GM18909 (cell line): ENCODE measurements at regions not wholly inside any gene's neighbourhood (a gene's known extent, or its start where the extent isn't known, plus 50 kb on each side); places are given as distances from the start of the nearest gene placed in this dataset.
"Not testable (repeated sequence)": the region's sequence is repeated elsewhere in the genome, so short reads cannot be mapped to it uniquely, and the experiment has no call there.

ENCODE experiments used
- ATAC-seq: cut with Tn5 transposase; IDR thresholded peaks from one replicate; pipeline ENCODE4 v1.9.1; 2021; ENCODE audit warnings: mild to moderate bottlenecking; ENCODE audit not compliant: unreplicated experiment, poor library complexity

DNA sequence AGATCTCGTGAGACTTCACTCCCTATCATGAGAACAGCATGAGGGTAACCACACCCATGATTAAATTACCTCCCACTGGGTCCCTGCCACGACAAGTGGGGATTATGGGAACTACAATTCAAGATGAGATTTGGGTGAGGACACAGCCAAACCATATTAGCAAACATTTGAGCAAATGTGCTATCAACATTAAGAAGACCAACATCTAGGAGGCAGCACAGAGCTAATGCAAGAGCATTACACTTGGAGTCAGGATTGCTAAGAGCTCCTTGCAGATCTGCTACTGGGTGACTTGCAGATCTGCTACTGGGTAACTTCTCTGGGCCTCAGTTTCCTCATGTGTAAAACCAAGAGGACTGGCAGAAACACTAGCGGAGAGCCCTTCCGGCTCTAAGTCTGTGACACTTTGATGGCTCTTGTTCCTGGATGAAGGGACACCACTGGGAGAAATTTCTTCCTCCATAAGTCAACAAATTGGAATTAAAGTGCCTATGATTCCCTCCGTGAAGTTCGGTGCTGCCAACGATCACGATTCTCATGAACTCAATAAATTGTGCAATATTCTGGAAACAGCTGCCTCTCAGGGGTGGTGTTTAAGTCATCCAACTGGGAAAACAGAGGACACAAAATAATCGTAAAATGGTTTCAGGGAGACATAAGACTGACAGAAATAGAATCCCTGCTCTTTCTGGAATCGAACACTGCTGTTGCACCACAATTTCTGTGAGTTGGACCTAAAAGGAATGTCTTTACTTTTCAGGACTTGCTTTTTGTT lies 115.8 kb upstream of the ITGB1 start:
- no peak for ATAC-seq

- no peak for ATAC-seq
Measured at GRCh38 chr10:33071857-33072256, 113.8 kb upstream of the ITGB1 start.

DNA sequence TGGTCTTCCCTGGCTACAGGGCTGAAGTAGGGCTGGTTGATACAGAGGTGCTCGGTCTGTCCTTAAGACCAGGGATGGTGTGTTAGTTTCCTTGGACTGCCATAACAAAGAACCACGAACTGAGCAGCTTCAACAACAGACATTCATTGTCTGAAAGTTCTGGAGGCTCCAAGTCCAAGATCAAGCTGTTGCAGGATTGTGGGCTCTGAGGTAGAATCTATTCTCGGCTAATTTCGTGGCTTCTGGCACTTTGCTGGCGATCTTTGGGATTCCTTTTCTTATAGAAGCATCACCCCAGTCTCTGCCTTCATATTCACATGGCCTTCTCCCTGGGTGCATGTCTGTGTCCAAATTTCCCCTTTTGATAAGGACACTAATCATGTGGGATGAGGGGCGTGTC lies 112.1 kb upstream of the ITGB1 start:
- no peak for ATAC-seq

DNA sequence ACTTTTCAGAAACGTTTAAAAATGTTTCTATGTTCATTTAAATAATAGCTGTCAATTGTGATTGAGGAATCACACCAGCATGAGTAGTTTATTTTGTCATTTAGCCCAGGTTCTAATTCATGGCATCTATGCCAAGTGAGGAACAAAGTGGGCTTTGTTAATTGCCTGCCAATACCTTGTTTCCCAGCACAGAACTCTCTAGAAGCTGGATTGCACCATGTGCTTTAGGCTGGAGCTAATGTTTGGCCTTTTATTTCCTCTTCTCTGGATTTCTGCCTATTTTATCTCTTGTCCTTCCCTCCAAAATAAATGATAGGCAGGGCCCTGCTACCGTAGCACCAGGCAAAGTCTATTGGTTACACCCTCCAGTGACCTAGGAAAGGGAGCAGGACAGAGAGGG lies 109.9 kb upstream of the ITGB1 start:
- no peak for ATAC-seq

DNA sequence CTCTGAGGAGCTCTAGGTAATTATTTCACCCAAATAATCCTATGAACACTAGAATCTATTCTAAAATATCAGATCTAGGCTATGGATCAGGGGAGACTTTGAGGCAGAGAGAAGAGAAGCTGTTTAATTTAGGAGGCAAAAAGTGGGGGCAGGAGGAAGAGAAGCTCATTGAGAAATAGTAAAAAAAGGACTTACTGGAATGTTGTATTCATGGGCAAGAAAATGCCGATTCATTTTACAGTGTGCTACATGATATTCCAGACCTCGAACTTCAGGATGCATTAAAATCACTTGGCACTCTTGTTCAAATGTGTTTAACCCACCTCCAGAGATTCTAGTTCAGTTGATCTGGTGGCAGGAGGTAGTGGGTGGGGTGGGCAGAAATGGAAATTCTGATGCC lies 109.5 kb upstream of the ITGB1 start:
- no peak for ATAC-seq

- no peak for ATAC-seq
Measured at GRCh38 chr10:33066558-33067236, 108.7 kb upstream of the ITGB1 start.

GRCh38 chr10:33065111-33065510 lies 107.1 kb upstream of the ITGB1 start:
- no peak for ATAC-seq

GRCh38 chr10:33064706-33065105 lies 106.7 kb upstream of the ITGB1 start:
- ATAC-seq = no peak

- ATAC-seq = no peak
Measured at GRCh38 chr10:33057620-33058019, 99.6 kb upstream of the ITGB1 start.

DNA sequence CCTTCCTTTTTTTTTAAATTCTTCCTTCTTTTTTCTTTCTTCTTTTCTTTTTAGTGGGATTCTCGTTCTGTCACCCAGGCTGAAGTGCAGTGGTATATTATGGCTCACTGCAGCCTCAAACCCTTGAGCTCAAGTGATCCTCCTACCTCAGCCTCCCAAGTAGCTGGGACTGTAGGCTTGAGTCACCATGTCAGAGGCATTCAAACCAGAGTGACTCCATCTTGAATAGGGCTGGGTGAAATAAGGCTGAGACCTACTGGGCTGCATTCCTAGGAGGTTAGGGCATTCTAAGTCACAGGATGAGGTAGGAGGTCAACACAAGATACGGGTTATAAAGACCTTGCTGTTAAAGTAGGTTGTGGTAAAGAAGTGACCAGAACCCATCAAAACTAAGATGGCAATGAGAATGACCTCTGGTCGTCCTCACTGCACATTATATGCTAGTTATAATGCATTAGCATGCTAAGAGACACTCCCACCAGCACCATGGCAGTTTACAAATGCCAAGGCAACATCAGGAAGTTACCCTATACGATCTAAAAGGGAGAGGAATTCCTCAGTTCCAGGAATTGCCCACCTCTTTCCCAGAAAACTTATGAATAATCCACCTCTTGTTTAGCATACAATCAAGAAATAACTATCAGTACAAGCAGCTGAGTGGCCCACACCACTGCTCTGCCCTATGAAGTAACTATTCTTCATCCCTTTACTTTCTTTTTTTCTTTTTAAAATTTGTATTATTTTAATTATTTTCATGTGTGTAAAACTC lies 99.0 kb upstream of the ITGB1 start:
- no peak for ATAC-seq

GRCh38 chr10:33055625-33056024 lies 97.6 kb upstream of the ITGB1 start:
- ATAC-seq = no peak

- ATAC-seq = no peak
Measured at GRCh38 chr10:33052915-33053810, 95.1 kb upstream of the ITGB1 start.

GRCh38 chr10:33052263-33052875 lies 94.3 kb upstream of the ITGB1 start:
- no peak for ATAC-seq

DNA sequence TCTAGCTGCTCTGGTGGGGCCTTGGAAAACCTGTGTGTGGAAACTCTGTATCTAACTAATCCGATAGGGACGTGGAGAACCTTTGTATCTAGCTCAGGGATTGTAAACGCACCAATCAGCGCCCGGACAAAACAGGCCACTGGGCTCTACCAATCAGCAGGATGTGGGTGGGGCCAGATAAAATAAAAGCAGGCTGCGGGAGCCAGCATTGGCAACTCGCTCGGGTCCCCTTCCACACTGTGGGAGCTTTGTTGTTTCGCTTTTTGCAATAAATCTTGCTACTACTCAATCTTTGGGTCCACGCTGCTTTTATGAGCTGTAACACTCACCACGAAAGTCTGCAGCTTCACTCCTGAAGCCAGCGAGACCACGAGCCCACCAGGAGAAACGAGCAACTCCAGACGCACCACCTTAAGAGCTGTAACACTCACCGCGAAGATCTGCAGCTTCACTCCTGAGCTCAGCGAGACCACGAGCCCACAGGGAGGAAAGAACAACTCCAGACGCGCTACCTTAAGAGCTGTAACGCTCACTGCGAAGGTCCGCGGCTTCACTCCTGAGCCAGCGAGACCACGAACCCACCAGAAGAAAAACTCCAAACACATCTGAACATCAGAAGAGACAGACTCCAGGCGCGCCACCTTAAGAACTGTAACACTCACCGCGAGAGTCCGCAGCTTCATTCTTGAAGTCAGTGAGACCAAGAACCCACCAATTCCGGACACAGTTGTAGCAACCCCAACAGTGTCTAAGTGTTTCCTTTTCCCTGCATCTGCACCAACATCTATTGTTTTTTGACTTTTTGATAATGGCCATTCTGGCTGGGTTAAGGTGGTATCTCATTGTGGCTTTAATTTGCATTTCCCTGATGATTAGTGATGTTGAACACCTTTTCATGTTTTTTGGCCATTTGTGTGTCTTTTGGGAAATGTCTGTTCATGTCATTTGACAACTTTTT lies 92.2 kb upstream of the ITGB1 start:
- not testable (repeated sequence) for ATAC-seq

GRCh38 chr10:33048223-33048622 lies 90.2 kb upstream of the ITGB1 start:
- no peak for ATAC-seq

DNA sequence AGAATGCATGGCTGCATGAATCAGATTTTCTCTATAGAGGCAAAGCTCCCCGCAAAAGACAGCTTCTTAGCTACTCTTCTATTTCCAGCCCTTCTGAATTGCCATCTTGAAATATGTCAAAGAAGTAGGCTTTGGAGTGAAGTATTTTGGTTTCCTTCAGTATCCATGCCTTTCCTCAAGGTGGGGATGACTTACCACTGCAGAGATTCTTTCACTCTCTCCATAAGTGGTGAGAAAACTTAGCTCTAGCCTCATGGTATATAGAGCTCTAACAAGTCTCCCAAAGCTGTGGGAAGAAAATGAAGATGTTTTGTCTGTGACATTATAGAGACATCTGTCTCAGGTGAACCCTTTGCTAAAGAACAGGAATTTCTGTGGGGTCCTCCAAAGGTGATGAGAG lies 89.6 kb upstream of the ITGB1 start:
- ATAC-seq = no peak

DNA sequence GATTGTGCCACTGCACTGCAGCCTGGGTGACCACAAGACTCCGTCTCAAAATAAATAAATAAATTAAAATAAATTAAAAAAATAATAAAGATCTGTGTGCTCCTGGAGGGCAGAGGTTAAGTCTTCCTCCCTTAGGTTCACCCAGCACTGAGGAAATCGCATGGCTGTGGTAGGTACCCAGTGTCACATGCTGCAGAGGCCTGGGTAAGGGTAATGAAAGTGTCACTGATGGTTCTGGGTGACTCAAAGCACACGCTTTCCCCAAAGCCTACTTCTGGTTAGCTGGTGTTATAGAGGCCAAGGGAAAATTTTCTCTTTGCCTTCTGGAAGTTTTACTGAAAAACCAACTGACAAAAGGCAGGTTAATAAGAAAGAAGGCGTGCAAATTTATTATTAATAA lies 88.8 kb upstream of the ITGB1 start:
- ATAC-seq = no peak

- ATAC-seq = no peak
Measured at GRCh38 chr10:33045421-33045820, 87.4 kb upstream of the ITGB1 start.

DNA sequence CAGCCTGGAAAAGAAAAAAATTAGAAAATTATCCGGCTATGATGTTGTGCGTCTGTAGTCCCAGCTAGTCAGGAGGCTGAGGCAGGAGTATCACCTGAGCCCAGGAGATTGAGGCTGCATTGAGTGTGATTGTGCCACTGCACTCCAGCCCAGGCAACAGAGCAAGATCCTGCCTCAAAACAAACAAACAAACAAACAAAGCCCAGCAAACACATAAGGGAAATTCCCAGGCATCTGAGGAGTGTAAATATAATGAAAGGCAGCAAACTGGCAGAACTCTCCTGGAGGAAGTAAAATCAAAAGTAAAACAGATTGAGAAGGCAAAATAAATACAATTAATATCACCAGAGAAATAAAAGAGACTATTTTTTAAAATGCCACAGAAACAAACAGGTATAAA lies 84.5 kb upstream of the ITGB1 start:
- ATAC-seq = no peak
